ENCODE measurements at regions not wholly inside any gene's neighbourhood (a gene's known extent, or its start where the extent isn't known, plus 50 kb on each side); places are given as distances from the start of the nearest gene placed in this dataset.
A peak's percentile ranks its signal among the peaks of the same experiment; 100 is the strongest.
"Not testable (repeated sequence)": the region's sequence is repeated elsewhere in the genome, so short reads cannot be mapped to it uniquely, and the experiment has no call there.

DNA sequence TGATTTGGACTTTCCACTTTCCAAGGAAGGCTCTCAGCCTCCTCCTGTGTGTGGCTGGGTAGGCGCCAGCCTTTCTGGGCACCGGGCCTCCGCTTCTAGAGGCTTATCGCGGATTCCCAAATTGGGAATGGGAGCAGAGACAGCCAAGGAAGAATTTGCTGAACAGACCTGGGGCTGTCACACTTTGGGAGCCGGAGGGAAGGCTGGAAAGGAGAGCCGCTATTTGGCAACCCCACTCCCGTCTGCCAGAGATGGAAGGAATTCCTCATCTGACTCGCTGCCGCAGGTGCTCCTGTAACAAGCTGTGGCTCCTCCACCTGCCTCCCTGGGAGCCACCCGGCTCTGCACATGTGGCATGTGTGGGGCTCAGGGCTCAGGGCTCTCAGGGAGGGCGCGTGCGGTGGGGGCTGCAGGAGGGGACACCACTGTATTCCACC, 50.8 kb upstream of the ECHDC3 start:
- DNase-seq = no peak

DNA sequence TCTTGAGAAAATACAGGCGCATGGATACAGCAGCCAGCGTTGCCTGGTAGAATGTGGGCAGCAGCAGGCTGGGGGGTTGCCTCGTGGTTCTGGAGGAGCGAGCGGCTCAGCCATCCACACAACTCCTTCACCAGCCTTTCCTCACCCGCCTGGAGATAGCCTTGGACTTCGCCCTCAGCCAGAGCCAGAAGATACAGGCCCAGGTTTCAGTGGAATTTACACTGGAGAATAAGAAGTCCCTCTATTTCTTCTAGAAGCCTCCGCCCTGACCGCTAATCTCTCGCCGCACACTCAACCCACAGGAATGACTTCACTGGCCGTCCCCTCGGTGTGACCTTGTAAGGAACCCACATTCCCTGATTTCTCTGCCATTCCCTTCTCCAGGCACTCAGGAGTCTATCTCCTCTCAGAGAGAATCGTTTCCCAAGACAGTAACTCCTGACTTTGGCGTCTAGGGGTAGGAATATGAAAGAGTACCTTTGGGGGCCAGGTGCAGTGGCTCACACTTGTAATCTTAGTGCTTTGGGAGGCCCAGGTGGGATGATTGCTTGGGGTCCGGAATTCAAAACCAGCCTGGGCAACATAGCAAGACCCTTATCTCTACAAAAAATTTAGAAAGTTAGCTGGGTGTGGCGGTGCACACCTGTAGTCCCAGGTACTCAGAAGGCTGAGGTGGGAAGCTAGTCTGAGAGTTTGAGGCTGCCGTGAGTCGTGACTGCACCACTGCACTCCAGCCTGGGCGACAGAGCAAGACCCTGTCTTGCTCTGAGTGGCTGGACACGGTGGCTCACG, 52.0 kb upstream of the ECHDC3 start:
- DNase-seq = no peak

DNA sequence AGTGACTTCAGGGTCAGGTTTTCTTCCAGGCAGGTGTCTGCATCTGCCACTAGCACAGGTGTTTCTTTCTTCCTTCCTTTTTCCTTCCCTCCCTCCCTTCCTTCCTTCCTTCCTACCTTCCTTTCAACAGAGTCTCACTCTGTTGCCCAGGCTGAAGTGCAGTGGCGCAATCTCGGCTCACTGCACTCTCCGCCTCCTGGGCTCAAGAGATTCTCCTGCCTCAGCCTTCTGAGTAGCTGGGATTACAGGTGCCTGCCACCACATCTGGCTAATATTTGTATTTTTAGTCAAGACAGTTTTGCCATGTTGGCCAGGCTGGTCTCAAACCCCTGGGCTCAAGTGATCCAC, 53.8 kb upstream of the ECHDC3 start:
- DNase-seq = not testable (repeated sequence)

DNA sequence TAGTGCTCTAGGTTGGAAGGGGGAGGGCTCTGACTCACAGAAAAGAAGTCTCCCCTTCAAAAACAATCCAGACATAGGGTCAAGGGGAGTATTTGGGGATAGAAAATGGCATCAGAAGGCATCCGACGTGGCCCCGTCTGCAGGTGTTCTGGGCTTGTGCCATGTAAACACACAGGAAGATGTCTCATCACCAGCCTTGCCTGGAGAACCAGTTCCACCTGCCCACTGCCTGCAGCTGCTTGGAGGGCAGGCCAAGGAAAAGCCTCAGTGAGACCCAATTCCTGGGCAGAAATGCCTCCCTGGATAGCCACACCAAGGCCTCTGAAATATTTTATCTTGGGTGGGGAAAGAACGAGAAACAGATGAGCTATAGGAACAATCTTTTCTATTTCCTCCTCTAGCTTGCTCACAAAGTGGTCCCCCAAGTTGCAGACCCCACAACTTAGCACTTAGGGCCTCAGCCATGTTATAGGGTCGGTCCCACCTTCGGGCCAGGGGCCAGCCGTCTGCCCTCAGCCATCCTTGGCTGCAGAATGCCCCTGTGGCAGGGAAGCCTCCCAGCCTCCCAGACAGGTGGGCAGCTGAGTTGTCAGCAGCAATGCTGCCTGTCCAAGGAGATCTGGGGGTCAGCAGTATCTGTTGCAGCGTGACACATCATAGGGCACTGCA, 54.3 kb upstream of the ECHDC3 start:
- DNase-seq = no peak

GRCh38 chr10:11687357-11687771, 54.8 kb upstream of the ECHDC3 start:
- no peak for DNase-seq

GRCh38 chr10:11685787-11686218, 56.4 kb upstream of the ECHDC3 start:
- DNase-seq = no peak

DNA sequence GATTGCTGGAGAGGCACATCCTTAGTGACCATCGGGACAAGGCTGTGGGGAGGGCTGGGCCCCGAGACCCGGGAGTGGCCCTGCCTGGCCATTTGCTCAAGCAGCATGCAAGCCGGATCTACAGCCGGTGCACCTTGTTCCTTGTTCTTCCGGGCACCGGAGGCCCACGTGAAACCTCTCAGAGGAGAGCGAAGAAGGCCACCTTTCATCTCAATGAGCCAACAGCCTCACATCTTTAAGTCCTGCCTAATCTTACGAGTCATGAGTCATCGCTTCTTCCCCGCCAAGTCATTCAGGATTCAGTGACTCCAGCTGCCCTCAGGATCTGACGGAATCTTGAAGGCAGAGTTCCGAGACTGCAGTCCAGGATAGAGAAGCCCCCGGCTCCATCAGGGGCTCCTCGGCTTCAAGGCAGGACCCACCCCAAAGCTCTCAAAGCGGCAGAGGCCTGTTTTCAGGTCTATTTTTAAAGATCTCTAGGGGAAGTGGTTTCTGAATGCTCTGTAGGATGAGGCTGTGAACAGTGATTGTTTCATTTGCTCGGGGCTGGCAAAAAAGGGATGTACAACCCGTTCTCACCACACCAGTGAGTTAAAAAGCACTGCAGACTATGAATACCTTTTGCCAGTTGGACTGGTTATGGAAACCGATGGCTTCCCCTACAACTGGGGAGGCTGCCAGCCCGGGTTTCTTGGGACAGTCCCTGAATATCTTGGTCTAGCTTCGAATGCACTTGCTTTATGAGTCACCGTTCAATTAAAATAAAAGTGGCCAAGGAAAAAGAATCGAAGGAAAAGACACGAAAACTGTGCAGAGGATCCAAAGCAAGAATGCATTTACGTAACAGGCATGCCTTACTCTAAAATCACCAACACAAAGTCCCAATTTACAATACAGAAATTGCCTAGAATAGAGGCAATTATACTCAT, 57.2 kb upstream of the ECHDC3 start:
- peak; percentile 33 for DNase-seq

DNA sequence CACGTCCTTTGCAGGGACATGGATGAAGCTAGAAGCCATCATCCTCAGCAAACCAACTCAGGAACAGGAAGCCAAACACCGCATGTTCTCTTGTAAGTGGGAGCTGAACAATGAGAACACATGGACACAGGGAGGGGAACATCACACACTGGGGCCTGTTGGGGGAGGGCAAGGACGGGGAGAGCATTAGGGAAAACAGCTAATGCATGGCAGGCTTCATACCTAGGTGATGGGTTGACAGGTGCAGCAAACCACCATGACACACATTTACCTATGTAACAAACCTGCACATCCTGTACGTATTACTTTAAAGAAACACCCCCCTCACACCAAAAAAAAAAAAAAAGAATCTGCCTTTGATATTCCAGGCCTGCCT, 57.9 kb upstream of the ECHDC3 start:
- not testable (repeated sequence) for DNase-seq

GRCh38 chr10:11683529-11684320, 58.5 kb upstream of the ECHDC3 start:
- DNase-seq = no peak

DNA sequence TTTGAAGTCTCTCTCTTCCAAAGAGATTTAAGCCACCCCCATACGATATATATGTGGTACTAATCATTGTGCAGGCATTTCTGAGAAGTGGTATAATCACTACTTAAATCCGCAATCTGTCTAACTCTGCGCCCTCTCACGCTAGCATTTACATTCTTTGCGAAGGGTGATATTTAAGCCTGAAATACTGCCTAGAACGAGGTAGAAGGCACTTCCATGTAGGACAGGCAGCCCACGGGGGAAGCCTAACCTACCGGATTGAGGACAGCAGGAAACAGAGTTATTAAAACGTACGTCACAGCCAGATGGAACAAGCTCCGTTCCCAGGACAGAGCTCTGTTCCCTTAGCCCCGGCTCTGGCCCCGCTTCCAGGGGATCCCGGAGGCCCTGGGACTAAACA, 59.3 kb upstream of the ECHDC3 start:
- DNase-seq = no peak

DNA sequence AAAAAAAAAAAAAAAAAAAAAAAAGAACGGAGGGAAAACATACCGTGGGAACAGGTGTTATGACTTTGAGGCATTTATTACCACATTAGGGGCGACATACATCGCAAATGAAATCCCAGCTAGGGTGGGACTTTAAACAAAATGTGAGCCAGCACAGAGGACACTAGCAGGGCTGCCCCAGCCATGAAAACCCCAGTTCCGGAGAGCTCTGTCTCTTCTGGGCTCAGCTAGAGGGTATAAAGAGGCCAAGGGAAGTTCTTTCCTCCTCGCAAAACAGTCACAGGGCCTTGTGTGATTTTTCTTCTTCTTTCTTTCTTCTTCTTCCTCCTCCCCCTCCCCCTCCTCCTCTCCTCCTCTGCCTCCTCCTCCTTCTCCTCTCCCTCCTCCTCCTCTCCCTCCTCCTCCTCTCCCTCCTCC, 59.9 kb upstream of the ECHDC3 start:
- DNase-seq = no peak

- DNase-seq = no peak
These were observed 61.7 kb upstream of the ECHDC3 start for GRCh38 chr10:11680496-11680895.

- DNase-seq = no peak
These were observed 62.2 kb upstream of the ECHDC3 start for GRCh38 chr10:11679946-11680345.

- no peak for DNase-seq
These were observed 63.9 kb upstream of the ECHDC3 start for GRCh38 chr10:11678074-11678793.

GRCh38 chr10:11677480-11677879, 64.7 kb upstream of the ECHDC3 start:
- no peak for DNase-seq

DNA sequence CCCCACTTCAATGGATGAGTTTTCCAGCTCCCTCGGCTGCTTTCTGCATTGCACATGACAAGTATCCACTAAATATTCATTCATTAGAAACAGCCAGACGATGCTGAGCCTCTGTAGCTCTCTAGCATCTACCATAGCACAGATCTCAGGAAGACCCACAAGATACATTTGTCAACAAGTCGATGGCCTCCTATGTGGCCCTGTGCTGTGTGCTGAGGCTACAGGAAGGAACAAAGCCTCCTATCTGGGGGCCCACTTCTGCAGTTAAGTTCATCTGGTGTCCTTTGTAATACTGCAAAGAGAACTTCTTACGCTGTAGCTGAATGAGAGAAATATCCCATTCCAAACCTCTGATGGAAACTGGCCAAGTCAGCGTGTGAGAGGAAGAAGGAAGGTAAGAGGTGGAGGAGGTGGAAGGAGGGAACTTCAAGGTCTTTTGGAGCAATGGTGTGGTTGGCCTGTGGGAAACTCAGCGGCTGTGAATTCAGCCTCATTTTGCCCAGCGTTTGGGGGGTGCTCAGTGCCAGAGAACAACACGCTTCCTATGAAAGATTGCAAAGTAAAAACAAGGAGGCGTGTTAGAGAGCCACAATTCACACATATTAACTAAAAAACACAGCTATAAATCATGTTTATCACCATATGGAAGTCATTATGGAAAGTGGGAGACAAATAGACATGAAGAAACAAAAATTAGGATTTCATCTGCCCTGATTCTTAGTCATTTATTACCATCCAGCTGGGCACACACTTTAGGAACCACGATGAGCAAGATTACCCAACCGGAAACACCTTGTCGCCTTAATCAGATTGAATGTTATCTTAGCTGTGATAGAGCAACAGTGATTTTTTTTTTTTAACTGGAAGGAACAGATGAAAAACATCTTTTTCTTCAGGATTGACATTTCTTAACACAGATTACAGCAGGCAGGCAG, 62.2 kb upstream of the USP6NL start:
- DNase-seq = no peak

DNA sequence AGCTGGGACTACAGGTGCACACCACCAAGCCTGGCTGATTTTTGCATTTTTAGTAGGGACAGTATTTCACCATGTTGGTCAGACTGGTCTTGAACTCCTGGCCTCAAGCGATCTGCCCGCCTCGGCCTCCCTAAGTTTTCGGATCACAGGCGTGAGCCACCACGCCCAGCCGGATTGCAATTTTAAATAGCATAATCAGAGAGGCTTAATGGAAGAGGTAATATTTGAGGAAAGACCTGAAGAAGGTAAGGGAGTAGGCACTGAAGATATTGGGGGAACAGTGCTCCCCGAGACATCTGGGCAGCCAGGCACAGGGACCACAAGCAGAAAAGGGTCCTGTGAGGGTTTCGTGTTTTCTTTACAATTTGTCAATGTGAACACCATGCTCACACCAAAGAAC, 61.4 kb upstream of the USP6NL start:
- no peak for DNase-seq

GRCh38 chr10:11670381-11670780, 58.9 kb upstream of the USP6NL start:
- DNase-seq = no peak

- no peak for DNase-seq
These were observed 57.6 kb upstream of the USP6NL start for GRCh38 chr10:11668847-11669610.

DNA sequence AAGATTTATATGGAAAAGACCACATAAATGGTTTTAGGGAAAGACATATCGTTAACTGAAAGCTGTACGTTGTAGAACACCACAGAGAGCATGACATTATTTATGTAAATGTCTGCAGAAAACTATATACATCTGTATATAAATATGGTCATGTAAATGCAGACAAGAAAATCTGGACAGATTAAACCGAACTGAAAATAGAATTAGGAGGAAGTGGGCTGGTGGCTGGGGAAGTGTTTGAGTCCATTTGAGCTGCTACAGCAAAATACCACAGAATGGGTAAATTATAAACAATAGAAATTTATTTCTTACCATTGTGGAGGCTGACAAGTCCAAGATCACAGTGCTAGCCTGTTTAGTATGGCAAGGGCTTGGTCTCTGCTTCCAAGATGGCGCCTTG, 56.3 kb upstream of the USP6NL start:
- no peak for DNase-seq
